NT2/D1 (cell line): ENCODE measurements at regions not wholly inside any gene's neighbourhood (a gene's known extent, or its start where the extent isn't known, plus 50 kb on each side); places are given as distances from the start of the nearest gene placed in this dataset.

Experiments used
- SUZ12 ChIP-seq: IDR thresholded peaks from 2 replicates; pipeline ENCODE4 v1.6.1; 2011; ENCODE audit not compliant: insufficient read length, insufficient read depth; ENCODE audit errors: extremely low read depth
- YY1 ChIP-seq: IDR thresholded peaks from 2 replicates; pipeline ENCODE4 v1.6.1; 2011; ENCODE audit not compliant: insufficient read length, insufficient read depth
- ZNF274 ChIP-seq: IDR thresholded peaks from 2 replicates; pipeline ENCODE4 v1.6.1; 2011; ENCODE audit warnings: mild to moderate bottlenecking, low read depth, low read length

- no peak for TF ChIP-seq YY1
- TF ChIP-seq ZNF274, result no peak
- no peak for TF ChIP-seq SUZ12
Measured at GRCh38 chr20:19071446-19071725, 141.1 kb upstream of the SLC24A3 start.
